ENCODE measurements at regions not wholly inside any gene's neighbourhood (a gene's known extent, or its start where the extent isn't known, plus 50 kb on each side); places are given as distances from the start of the nearest gene placed in this dataset.

DNA sequence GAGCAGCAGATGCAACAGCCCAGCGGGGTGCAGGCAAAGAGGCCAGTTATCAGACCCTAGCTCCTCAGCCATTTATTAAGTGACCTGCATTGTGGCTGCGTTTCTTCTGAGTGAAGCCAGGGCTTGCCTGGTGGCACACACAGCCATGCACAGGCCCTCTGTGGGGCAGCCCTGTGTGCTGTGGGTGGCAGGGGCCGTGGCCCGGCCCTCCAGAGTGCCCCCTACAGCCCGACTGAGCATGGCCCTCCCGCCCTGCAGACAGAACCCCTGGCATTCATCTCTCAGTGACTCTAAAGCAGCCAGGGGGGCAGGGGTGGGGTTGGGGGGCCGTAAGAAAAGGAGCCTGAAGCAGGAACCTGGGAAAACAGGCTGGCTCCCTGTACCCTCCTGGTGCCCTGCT lies 226.0 kb upstream of the PWP1 start:
- H3K27ac ChIP-seq = no peak overlapping the region
- no peak for TF ChIP-seq ZFX (IDR thresholded peaks at IDR 0.05)
- TF ChIP-seq, protein P1, sequence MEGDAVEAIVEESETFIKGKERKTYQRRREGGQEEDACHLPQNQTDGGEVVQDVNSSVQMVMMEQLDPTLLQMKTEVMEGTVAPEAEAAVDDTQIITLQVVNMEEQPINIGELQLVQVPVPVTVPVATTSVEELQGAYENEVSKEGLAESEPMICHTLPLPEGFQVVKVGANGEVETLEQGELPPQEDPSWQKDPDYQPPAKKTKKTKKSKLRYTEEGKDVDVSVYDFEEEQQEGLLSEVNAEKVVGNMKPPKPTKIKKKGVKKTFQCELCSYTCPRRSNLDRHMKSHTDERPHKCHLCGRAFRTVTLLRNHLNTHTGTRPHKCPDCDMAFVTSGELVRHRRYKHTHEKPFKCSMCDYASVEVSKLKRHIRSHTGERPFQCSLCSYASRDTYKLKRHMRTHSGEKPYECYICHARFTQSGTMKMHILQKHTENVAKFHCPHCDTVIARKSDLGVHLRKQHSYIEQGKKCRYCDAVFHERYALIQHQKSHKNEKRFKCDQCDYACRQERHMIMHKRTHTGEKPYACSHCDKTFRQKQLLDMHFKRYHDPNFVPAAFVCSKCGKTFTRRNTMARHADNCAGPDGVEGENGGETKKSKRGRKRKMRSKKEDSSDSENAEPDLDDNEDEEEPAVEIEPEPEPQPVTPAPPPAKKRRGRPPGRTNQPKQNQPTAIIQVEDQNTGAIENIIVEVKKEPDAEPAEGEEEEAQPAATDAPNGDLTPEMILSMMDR (conservative IDR thresholded peaks at IDR 0.05) = no peak

DNA sequence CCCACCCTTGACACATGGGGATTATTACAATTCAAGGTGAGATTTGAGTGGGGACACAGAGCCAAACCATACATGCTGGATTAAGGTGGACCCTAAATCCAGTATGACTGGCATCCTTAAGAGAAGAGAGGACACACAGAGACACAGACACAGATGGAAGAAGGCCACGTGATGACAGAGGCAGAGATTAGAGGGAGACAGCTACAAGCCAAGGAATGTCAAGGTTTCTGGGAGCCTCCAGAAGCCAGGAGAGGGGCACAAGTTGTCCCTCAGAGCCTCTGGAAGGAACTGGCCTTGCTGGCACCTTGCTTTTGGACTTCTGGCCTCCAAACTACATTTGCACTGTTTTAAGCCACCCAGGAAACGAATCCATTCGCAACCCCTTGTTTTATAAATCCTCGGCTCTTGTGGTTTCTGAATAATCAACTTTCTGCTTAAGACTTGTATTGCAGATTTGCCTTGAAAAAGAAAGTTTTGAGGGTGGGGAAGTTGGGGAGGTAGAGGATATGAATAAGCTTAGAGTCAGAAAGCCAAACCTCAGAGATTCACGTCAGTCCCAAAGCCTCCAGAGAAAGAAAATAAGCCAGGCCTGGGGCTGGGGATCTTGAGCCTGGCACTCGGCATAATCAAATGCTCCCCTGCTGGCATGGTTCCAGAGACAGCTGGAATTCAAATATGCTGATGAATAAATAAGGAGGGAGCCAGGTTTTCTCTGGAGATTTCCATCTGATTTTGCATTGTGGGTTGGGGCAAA lies 224.2 kb upstream of the PWP1 start:
- H3K27ac ChIP-seq = no peak overlapping the region
- no peak for TF ChIP-seq ZFX (IDR thresholded peaks at IDR 0.05)
- TF ChIP-seq, protein P1 (conservative IDR thresholded peaks at IDR 0.05) = no peak

DNA sequence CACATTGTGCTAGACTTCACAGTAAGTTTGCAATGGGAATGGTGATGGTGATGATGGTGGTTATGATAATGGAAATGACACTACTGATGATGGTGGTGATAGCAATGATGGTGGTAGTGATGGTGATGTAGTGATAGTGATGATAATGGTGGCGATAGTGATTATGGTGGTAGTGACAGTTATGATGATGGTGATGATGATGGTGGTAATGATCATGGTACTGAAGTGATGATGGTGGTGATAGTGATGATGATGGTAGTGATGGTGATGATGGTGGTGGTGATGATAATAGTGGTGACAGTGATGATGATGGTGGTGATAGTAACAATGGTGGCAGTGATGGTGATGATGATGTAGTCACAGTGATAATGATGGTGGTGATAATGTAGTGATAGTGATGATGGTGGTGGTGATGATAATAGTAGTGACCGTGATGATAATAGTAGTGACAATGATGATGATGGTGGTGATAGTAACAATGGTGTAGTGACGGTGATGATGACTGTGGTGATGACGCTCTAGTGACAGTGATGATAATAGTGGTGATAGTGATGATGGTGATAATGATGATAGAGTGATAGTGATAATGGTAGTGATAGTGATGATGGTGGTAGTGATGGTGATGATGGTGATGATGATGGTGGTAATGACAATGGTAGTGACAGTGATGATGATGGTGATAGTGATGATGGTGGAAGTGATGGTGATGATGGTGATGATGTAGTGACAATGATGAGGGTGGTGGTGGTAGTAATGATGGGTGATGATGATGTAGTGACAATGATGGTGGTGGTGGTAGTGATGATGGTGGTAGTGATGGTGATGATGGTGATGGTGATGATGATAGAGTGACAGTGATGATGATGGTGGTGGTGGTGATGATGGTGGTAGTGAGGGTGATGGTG lies 222.9 kb upstream of the PWP1 start:
- no peak for TF ChIP-seq ZFX (IDR thresholded peaks at IDR 0.05)
- TF ChIP-seq, protein P1 (conservative IDR thresholded peaks at IDR 0.05) = no peak
- no peak overlapping the region for H3K27ac ChIP-seq

DNA sequence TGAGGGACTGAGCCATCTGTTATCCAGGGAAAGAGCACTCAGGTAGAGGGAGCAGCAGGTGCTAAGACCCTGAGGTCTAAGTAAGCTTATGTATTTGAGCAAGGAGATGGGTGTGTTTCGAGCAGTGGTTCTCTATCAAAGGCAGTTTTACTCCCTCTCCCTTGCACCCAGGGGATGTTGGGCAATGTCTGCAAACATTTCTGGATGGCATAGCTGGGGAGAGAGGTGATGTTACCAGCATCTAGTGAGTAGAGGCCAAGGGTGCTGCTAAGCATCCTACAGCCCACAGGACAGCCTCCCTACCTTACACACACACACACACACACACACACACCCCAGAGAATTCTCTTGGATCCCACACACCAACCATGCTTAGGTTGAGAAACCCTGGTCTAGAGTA lies 221.0 kb upstream of the PWP1 start:
- TF ChIP-seq, protein P1 (conservative IDR thresholded peaks at IDR 0.05) = no peak
- TF ChIP-seq ZFX (IDR thresholded peaks at IDR 0.05) = no peak

DNA sequence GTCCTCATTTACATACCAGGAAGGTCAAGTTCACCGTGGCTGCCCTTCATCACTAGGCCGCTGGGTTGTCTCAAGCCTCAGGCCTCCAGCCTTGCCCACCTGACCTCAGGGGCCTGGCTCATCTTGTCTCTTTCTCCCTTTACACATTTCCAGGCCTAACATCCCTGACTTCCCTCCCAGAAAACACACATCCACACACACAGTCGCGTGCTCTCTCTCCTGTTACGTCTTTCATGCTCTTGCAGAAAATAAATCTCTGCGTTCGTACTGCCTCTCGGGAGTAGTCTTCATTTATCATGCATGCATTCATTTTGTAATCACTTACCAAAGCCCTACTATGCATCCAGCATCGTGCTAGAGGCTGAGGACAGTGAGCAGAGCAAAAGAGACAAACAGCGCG lies 220.0 kb upstream of the PWP1 start:
- no peak overlapping the region for H3K27ac ChIP-seq
- TF ChIP-seq ZFX (IDR thresholded peaks at IDR 0.05) = no peak
- TF ChIP-seq, protein P1 (conservative IDR thresholded peaks at IDR 0.05) = no peak

More for the DNA sequence above, 221.0 kb upstream of the PWP1 start:
- H3K27ac ChIP-seq = no peak overlapping the region

DNA sequence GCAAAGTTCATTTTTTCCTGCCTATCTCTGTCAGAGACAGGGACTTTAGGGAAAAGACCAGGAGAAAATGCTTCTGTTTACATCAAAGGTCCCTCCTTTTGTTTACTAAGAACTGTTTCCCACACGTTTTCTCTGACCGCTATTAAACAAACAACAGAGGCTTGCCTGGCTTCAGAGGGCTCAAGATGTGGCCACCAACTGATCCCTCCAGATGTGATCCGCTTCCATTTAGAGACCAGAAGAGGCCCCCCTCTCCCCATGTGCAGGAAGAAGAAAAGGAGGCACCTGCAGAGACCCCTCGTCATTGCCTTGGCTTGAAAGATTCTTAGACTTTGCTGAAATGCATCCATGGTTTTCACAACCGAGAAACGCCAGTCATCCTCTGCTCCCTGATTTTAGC lies 217.9 kb upstream of the PWP1 start:
- TF ChIP-seq ZFX (IDR thresholded peaks at IDR 0.05) = no peak
- TF ChIP-seq, protein P1 (conservative IDR thresholded peaks at IDR 0.05) = no peak

DNA sequence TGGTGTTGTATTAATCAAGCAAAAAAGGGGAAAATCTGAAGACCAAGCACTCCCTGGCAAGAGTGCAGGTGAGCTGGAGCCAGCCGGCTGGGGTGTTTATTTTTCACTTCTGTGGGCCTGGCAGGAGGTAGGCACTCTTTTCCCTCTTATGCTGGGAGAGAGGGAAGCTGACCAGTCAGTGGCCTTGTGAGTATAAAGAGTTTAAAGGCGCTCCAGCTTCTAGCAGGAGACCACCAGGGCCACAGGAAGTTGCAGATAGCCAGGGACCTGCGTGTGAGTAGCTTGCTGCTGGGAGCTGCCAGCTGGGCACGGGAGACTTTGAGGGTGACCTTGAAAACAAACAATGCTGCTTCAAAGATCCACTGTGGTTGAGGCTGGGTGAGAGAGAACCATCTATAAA lies 217.4 kb upstream of the PWP1 start:
- no peak overlapping the region for H3K27ac ChIP-seq
- no peak for TF ChIP-seq ZFX (IDR thresholded peaks at IDR 0.05)
- TF ChIP-seq, protein P1 (conservative IDR thresholded peaks at IDR 0.05) = no peak

More for the DNA sequence above, 217.9 kb upstream of the PWP1 start:
- no peak overlapping the region for H3K27ac ChIP-seq
